C4-2B (cell line): ENCODE measurements at regions not wholly inside any gene's neighbourhood (a gene's known extent, or its start where the extent isn't known, plus 50 kb on each side); places are given as distances from the start of the nearest gene placed in this dataset.

Experiments
- H3K27ac ChIP-seq: fragments of 450-650 bp; 2 replicates; pipeline ENCODE4 v1.5.1; 2017
- CTCF ChIP-seq: fragments of 450-650 bp; conservative IDR thresholded peaks from 2 replicates; pipeline ENCODE4 v1.5.1; 2017; ENCODE audit warnings: mild to moderate bottlenecking
- ZFX ChIP-seq: fragments of 450-650 bp; IDR thresholded peaks from 2 replicates; pipeline ENCODE4 v1.6.1; 2017

- H3K27ac ChIP-seq = no peak overlapping the region
- TF ChIP-seq CTCF (no peak), ZFX (no peak)
Observed at GRCh38 chr7:22564511-22565045, 64.6 kb upstream of the STEAP1B start.

DNA sequence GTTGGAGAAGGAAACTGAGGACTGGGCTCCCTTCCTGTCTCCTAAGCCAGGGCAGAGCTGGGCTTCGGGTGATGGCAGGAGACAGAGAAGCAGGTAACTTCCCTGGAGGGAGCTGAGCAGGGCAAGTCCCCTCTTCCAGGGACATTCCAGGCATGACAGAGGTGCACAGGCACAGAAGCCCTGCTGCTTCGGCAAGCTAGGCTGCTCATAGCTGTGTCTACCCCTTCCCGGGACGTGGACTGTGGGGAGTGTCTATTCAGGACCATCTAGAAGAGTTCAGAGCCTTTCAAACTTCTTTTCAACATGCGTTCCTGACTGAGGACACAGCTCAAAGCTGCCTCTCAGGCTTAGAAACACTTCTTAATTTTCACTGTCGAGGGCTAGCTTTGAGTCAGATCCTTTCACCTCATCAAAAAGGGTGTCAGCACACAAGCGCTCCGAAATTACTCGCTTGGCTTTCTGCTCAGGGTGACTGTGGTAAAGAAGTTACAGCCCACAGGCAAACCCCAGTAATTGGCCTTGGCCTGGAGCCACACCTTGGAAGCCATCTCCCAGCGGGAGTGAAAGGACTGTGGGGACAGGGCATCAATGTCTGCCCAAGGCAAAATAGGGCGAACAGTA, 63.7 kb upstream of the STEAP1B start:
- H3K27ac ChIP-seq = no peak overlapping the region

GRCh38 chr7:22563032-22563501, 63.1 kb upstream of the STEAP1B start:
- H3K27ac ChIP-seq = no peak overlapping the region
- TF ChIP-seq ZFX (no peak), CTCF (no peak)

More for the DNA sequence above, 63.7 kb upstream of the STEAP1B start:
- TF ChIP-seq CTCF = no peak
- TF ChIP-seq ZFX = no peak

DNA sequence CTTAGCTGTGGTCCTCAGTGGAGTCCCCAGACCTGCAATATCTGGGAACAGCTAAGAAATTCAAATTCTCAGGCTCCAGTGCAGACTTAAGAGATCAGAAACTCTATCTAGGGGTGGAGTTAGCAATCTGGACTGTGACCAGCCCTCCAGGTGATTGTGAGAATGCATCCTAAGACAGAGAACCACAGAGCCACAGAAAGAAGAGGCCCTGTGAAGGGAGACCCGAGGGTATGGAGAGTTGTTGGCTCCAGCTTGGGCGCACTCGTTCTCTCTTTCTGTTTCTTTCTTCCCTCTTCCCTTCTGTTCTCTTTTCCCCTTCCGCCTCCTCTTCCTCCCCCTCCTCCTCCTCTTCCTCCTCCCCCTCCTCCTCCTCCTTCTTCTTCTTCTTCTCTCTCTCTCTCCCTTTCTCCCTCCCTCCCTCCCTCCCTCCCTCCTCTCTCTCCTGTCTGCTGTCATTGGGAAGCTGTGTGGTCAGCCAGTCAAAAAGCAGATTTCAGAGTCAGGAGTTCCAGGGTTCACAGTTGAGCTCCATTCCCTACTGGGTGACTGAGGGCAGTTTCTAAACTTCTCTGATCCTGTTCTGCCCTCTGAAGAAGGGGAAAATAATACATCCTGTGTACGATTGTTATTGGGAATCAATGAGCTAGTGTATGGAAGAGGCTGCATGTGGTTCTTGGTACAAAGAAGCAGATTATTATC, 62.1 kb upstream of the STEAP1B start:
- TF ChIP-seq CTCF = no peak
- no peak for TF ChIP-seq ZFX
- H3K27ac ChIP-seq = no peak overlapping the region

DNA sequence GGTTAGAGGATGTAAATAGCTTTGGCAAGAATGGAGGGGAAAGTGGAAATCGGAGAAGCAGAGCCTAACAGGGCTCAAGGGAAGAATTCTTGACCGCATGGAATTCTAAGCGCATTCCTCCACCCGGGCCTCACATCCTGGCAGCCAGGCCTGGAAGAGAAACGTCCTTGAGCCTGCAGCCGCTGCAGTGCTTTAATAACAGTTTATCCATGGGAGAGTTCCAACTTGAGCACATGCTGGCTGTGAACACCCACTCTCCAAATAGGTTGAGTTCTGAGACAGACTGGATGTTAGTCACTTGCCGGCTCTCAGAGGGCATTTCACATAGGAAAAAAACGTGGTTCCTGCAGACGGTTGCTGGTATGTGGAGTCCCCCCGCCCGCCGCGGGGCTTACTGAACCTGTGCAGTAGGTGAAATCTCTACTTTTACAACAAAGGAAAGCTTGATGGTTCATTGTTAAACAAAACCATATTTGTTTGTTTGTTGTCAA, 61.4 kb upstream of the STEAP1B start:
- H3K27ac ChIP-seq = no peak overlapping the region
- TF ChIP-seq ZFX = no peak
- no peak for TF ChIP-seq CTCF

- no peak for TF ChIP-seq ZFX
- peak; percentile 92 for TF ChIP-seq CTCF
- no peak overlapping the region for H3K27ac ChIP-seq
Observed at GRCh38 chr7:22559829-22560489, 60.0 kb upstream of the STEAP1B start.

GRCh38 chr7:22557167-22557566, 57.2 kb upstream of the STEAP1B start:
- no peak overlapping the region for H3K27ac ChIP-seq
- TF ChIP-seq CTCF (no peak), ZFX (no peak)
